ENCODE measurements at regions not wholly inside any gene's neighbourhood (a gene's known extent, or its start where the extent isn't known, plus 50 kb on each side); places are given as distances from the start of the nearest gene placed in this dataset.

DNA sequence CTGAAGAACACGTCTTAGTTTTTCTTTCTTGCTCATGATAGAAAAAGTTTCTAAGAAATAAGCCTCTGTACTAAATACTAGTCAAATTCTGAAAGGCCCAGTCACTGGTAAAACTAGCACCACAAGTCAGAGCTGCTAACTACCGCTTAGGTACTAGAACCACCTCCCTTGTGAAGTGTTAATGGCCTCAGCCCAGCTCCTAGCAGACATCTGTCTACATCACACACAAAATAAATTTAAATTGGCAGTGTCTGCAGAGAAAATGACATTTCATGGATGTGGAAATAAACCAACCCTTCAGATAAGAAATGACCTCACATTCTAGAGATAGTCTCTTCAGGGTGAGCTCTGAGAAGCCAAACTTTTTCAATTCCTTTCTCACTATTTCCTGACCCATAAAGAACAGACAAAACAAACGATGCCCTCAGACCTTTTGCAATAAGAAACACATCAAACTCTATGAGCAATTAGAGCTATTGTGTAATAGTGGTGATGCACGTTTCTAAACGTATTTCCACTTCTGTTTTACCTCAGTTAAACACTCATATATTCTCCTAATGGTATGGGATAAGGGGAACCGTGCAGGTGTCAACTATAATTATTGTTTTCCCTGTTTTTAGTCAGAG lies 70.3 kb upstream of the DSG1 start:
- Histone ChIP-seq H3K4me3 (no peak overlapping the region), H3K27ac (no peak overlapping the region)
- DNase-seq = no peak

DNA sequence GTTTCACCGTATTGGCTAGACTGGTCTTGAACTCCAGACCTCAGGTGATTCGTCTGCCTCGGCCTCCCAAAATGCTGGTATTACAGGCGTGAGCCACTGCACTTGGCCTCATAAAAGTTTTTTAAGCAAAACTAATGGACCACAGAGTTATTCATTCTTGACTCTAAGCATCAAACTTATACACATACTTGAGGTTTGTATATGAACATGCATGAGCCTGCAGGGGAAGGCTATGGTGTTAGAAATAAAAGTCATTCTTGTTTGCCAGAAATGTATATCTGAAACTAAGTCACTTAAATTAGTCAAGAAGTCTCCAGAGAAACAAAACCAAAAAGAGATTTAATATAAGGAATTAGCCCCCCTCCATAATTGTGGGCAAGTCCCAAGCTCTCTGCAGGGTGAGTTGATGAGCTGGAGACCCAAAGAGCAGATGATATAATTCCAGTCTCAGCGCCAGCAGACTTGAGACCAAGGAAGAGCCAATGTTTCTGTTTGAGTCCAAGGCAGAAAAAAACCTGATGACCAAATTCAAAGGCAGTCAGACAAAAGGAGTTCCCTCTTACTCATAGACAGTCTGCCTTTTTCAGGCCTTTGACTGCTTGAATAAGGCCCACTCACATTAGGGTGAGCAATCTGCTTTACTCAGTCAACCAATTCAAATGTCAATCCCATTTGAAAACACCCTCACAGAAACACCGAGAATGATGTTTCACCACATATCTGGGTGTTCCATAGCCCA lies 69.0 kb upstream of the DSG1 start:
- DNase-seq = no peak
- Histone ChIP-seq H3K27me3 (no peaks in the 10 kb centered on the region), H3K4me1 (no peaks in the 10 kb centered on the region), H3K27ac (no peak overlapping the region), H3K9me3 (no peaks in the 10 kb centered on the region), H3K36me3 (no peaks in the 10 kb centered on the region), H3K4me3 (no peak overlapping the region)
- TF ChIP-seq POLR2A (IDR thresholded peaks at IDR 0.05) = no peak
- TF ChIP-seq, protein P1, sequence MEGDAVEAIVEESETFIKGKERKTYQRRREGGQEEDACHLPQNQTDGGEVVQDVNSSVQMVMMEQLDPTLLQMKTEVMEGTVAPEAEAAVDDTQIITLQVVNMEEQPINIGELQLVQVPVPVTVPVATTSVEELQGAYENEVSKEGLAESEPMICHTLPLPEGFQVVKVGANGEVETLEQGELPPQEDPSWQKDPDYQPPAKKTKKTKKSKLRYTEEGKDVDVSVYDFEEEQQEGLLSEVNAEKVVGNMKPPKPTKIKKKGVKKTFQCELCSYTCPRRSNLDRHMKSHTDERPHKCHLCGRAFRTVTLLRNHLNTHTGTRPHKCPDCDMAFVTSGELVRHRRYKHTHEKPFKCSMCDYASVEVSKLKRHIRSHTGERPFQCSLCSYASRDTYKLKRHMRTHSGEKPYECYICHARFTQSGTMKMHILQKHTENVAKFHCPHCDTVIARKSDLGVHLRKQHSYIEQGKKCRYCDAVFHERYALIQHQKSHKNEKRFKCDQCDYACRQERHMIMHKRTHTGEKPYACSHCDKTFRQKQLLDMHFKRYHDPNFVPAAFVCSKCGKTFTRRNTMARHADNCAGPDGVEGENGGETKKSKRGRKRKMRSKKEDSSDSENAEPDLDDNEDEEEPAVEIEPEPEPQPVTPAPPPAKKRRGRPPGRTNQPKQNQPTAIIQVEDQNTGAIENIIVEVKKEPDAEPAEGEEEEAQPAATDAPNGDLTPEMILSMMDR (IDR thresholded peaks at IDR 0.05) = no peak
- intact Hi-C loops (cut with DNase I; ENCODE audit: low total_unique reads) = no loop called here

More for the DNA sequence above, 70.3 kb upstream of the DSG1 start:
- no peaks in the 10 kb centered on the region for H3K36me3 ChIP-seq
- H3K9me3 ChIP-seq = no peaks in the 10 kb centered on the region
- H3K27me3 ChIP-seq = no peaks in the 10 kb centered on the region
- intact Hi-C loops (cut with DNase I; ENCODE audit: low total_unique reads) = no loop called here
- TF ChIP-seq POLR2A (IDR thresholded peaks at IDR 0.05) = no peak
- TF ChIP-seq, protein P1 (IDR thresholded peaks at IDR 0.05) = no peak
- H3K4me1 ChIP-seq = no peaks in the 10 kb centered on the region

DNA sequence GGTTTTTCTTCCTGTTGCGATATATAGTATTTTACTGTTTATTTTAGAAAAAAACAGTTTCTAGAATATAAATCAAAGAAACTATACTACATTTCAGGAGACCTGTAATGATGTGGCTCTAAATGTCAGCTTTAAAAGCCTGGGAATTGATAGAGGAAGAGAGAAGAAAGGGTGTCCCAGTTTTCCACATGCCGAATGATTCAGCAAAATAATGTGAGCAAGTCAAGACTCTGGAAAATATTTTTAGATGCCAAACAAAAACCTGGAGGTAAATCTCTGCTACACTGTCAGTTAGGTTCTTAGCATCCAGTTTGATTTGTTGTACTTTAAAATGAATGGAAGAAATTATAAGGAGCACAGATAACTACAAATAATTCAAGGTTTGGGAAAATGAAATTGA lies 67.1 kb upstream of the DSG1 start:
- intact Hi-C loops (cut with DNase I; ENCODE audit: low total_unique reads) = no loop called here
- Histone ChIP-seq H3K27ac (no peak overlapping the region), H3K27me3 (no peaks in the 10 kb centered on the region), H3K4me3 (no peak overlapping the region), H3K9me3 (no peaks in the 10 kb centered on the region), H3K4me1 (no peaks in the 10 kb centered on the region), H3K36me3 (no peaks in the 10 kb centered on the region)
- no peak for DNase-seq
- TF ChIP-seq, protein P1 (IDR thresholded peaks at IDR 0.05) = no peak
- no peak for TF ChIP-seq POLR2A (IDR thresholded peaks at IDR 0.05)

DNA sequence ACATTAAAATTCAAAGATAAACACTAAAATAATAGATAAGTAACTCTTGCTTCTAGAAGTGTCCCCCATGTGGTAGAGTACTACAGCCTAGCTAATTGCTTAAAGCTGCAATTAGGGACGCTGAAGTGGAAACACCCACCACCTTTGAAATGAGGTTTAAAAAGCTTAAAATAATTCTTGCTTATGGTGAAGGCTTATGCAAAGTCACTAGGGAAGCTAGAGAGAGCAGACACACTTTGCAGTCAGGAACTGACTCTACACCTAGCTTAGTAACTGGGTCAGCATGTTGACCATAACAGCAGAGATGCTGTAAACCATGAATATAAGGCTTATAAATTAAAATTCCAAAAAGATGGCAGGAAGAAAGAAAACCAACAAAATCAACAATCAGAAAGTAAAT lies 65.4 kb upstream of the DSG1 start:
- H3K9me3 ChIP-seq = no peaks in the 10 kb centered on the region
- no peak overlapping the region for H3K27ac ChIP-seq
- no peaks in the 10 kb centered on the region for H3K4me1 ChIP-seq
- H3K4me3 ChIP-seq = no peak overlapping the region
- intact Hi-C loops (cut with DNase I; ENCODE audit: low total_unique reads) = no loop called here
- no peaks in the 10 kb centered on the region for H3K27me3 ChIP-seq
- no peaks in the 10 kb centered on the region for H3K36me3 ChIP-seq
- no peak for TF ChIP-seq POLR2A (IDR thresholded peaks at IDR 0.05)
- TF ChIP-seq, protein P1 (IDR thresholded peaks at IDR 0.05) = no peak
- DNase-seq = no peak

DNA sequence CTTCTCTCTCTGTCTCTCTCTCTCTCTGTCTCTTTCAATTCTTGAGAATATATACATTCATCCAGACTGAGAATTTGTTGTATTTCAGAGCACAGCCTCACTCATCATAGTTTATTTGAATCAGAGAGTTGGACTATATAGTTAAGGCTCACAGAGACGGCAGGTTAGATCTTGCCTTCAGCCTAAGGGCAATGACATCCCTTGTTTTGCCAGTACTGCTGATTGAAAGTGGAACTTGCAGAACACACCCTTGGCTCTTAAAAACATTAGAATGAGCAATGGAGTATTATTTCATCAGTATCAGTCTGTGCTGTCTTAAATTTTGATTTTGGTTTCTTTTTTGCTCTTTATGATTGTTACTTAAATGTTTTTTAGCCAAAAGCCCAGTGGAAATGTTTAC lies 62.0 kb upstream of the DSG1 start:
- H3K4me3 ChIP-seq = no peak overlapping the region
- H3K9me3 ChIP-seq = no peaks in the 10 kb centered on the region
- no peak for DNase-seq
- no peaks in the 10 kb centered on the region for H3K27me3 ChIP-seq
- intact Hi-C loops (cut with DNase I; ENCODE audit: low total_unique reads) = no loop called here
- no peaks in the 10 kb centered on the region for H3K36me3 ChIP-seq
- H3K27ac ChIP-seq = no peak overlapping the region
- TF ChIP-seq POLR2A (IDR thresholded peaks at IDR 0.05) = no peak
- TF ChIP-seq, protein P1 (IDR thresholded peaks at IDR 0.05) = no peak
- H3K4me1 ChIP-seq = no peaks in the 10 kb centered on the region

All from uterus (tissue), 3 donors.